Right lobe of liver (tissue), 6 donors: ENCODE measurements at regions not wholly inside any gene's neighbourhood (a gene's known extent, or its start where the extent isn't known, plus 50 kb on each side); places are given as distances from the start of the nearest gene placed in this dataset.

Source experiments
- ATAC-seq, 4 donors: fragments of 200-7000 bp; cut with Tn5 transposase; one replicate each; pipeline ENCODE4 v1.9.1; 2020; ENCODE audit warnings: mild to moderate bottlenecking in 4 of 4, moderate library complexity in 4 of 4
- DNase-seq, 3 donors: peaks; one replicate each; pipeline ENCODE4 v3.0.0-alpha.2; 2020
- H3K27ac ChIP-seq, 3 donors: fragments of 200-600 bp; one replicate each; pipeline ENCODE4 v1.8.0; 2022
- H3K27me3 ChIP-seq, 2 donors: fragments of 200-600 bp; one replicate each; pipeline ENCODE4 v1.8.0; 2022
- H3K36me3 ChIP-seq, 4 donors: fragments of 200-600 bp; sonication (generic) in 1 of 4; one replicate each; pipeline versions ENCODE4 v1.5.1 to v1.8.0; 2017 to 2022; ENCODE audit warnings: control low read depth in 1 of 4
- H3K4me1 ChIP-seq, 4 donors: fragments of 200-600 bp; sonication (generic) in 1 of 4; one replicate each; pipeline versions ENCODE4 v1.5.1 to v1.8.0; 2017 to 2022; ENCODE audit warnings: control low read depth in 1 of 4
- H3K4me3 ChIP-seq, 3 donors: fragments of 200-600 bp; one replicate each; pipeline ENCODE4 v1.8.0; 2022
- H3K9me3 ChIP-seq, 4 donors: fragments of 200-600 bp; sonication (generic) in 1 of 4; one replicate each; pipeline versions ENCODE4 v1.5.1 to v1.8.0; 2017 to 2022; ENCODE audit warnings: control low read depth in 1 of 4
- POLR2A ChIP-seq: fragments of 450-650 bp; IDR thresholded peaks from one replicate; pipeline ENCODE4 v1.6.1; 2017; ENCODE audit warnings: antibody characterized with exemption, mild to moderate bottlenecking
- WGBS: methylation state at CpG from one replicate; pipeline ENCODE4 v1.1.6; 2018; ENCODE audit warnings: low coverage, low lambda C conversion rate; ENCODE audit not compliant: insufficient coverage; ENCODE audit errors: missing lambda C conversion rate; 5-methylcytosine and 5-hydroxymethylcytosine counted together
- intact Hi-C, 2 donors: fragments of 100-400 bp; cut with DNase I; formaldehyde crosslinking; loops; one replicate each; pipeline versions ENCODE4 v1.11.2 to v1.14.1; 2022
- TF ChIP-seq, protein P1 (sequence below), 4 donors: fragments of 200-600 bp in 3 of 4; fragments of 450-650 bp in 1 of 4; IDR thresholded peaks; one replicate each; pipeline versions ENCODE4 v1.5.1 to v1.8.0; 2016 to 2022; ENCODE audit warnings: antibody characterized with exemption in 4 of 4, mild to moderate bottlenecking in 2 of 4
- donor health status: DM: no; HTN: yes; CAD: no.
- donor health status: DM: no; HTN: no; CAD: no.
- donor health status: DM: no; HTN: no; CAD: no.
- donor health status: DM: no; HTN: yes; CAD: no.
- donor health status: DM: no; HTN: yes; CAD: no.

- Histone ChIP-seq H3K9me3 (no peaks in the 10 kb centered on the region), H3K4me1 (no peaks in the 10 kb centered on the region), H3K36me3 (no peaks in the 10 kb centered on the region), H3K4me3 (no peak overlapping the region), H3K27ac (no peak overlapping the region), H3K27me3 (no peaks in the 10 kb centered on the region)
- WGBS, result 80% methylated on average over 6 of the region's 7 CpGs
- intact Hi-C loops, result no loop called here
- no peak for DNase-seq
- no peak for TF ChIP-seq POLR2A
- TF ChIP-seq, protein P1, sequence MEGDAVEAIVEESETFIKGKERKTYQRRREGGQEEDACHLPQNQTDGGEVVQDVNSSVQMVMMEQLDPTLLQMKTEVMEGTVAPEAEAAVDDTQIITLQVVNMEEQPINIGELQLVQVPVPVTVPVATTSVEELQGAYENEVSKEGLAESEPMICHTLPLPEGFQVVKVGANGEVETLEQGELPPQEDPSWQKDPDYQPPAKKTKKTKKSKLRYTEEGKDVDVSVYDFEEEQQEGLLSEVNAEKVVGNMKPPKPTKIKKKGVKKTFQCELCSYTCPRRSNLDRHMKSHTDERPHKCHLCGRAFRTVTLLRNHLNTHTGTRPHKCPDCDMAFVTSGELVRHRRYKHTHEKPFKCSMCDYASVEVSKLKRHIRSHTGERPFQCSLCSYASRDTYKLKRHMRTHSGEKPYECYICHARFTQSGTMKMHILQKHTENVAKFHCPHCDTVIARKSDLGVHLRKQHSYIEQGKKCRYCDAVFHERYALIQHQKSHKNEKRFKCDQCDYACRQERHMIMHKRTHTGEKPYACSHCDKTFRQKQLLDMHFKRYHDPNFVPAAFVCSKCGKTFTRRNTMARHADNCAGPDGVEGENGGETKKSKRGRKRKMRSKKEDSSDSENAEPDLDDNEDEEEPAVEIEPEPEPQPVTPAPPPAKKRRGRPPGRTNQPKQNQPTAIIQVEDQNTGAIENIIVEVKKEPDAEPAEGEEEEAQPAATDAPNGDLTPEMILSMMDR (IDR thresholded peaks at IDR 0.05), result no peak
- ATAC-seq, result no peak
Observed at GRCh38 chr7:156139112-156139511, 326.8 kb upstream of the SHH start.

GRCh38 chr7:156131881-156132280, 319.6 kb upstream of the SHH start:
- 72% methylated on average over 2 of the region's 2 CpGs for WGBS
- Histone ChIP-seq H3K36me3 (no peaks in the 10 kb centered on the region), H3K4me1 (no peaks in the 10 kb centered on the region), H3K27me3 (no peaks in the 10 kb centered on the region), H3K27ac (no peak overlapping the region), H3K9me3 (no peaks in the 10 kb centered on the region), H3K4me3 (no peak overlapping the region)
- TF ChIP-seq, protein P1 (IDR thresholded peaks at IDR 0.05), result no peak
- no peak for TF ChIP-seq POLR2A
- DNase-seq, result no peak
- no peak for ATAC-seq
- intact Hi-C loops, result no loop called here

DNA sequence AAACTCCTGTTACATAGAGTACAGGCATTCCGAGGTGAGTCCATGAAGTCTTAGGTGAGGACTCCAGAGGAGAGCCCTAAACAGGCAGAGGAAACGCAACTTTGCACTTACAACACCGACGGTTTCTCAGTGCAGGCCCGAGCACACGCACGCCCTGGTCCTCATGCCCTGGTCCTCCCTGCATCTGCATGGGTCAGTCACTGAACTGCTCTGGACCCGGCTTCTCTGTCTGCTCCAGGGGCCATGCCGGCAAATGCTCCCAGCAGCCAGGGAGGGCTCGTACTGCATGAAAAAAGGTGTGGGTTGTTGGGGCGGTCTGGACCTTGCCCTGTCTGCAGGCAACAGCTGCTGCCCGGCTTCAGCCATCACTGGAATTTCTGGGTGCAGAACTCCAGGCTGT, 317.3 kb upstream of the SHH start:
- Histone ChIP-seq H3K27ac (no peak overlapping the region), H3K27me3 (no peaks in the 10 kb centered on the region), H3K9me3 (no peaks in the 10 kb centered on the region), H3K4me1 (no peaks in the 10 kb centered on the region), H3K36me3 (no peaks in the 10 kb centered on the region), H3K4me3 (no peak overlapping the region)
- ATAC-seq, result no peak
- 80% methylated on average over 3 of the region's 12 CpGs for WGBS
- TF ChIP-seq POLR2A, result no peak
- TF ChIP-seq, protein P1 (IDR thresholded peaks at IDR 0.05), result no peak
- DNase-seq, result no peak
- intact Hi-C loops, result no loop called here

- TF ChIP-seq POLR2A, result no peak
- TF ChIP-seq, protein P1 (IDR thresholded peaks at IDR 0.05), result no peak
- Histone ChIP-seq H3K4me1 (no peaks in the 10 kb centered on the region), H3K4me3 (no peak overlapping the region), H3K27ac (no peak overlapping the region), H3K36me3 (no peaks in the 10 kb centered on the region), H3K9me3 (no peaks in the 10 kb centered on the region), H3K27me3 (no peaks in the 10 kb centered on the region)
- ATAC-seq (no peak), DNase-seq (no peak)
- whole genome bisulfite sequencing, result 76% methylated on average over 9 of the region's 10 CpGs
- intact Hi-C loops, result no loop called here
Observed at GRCh38 chr7:156128496-156128895, 316.2 kb upstream of the SHH start.
